ENCODE measurements at regions not wholly inside any gene's neighbourhood (a gene's known extent, or its start where the extent isn't known, plus 50 kb on each side); places are given as distances from the start of the nearest gene placed in this dataset.

DNA sequence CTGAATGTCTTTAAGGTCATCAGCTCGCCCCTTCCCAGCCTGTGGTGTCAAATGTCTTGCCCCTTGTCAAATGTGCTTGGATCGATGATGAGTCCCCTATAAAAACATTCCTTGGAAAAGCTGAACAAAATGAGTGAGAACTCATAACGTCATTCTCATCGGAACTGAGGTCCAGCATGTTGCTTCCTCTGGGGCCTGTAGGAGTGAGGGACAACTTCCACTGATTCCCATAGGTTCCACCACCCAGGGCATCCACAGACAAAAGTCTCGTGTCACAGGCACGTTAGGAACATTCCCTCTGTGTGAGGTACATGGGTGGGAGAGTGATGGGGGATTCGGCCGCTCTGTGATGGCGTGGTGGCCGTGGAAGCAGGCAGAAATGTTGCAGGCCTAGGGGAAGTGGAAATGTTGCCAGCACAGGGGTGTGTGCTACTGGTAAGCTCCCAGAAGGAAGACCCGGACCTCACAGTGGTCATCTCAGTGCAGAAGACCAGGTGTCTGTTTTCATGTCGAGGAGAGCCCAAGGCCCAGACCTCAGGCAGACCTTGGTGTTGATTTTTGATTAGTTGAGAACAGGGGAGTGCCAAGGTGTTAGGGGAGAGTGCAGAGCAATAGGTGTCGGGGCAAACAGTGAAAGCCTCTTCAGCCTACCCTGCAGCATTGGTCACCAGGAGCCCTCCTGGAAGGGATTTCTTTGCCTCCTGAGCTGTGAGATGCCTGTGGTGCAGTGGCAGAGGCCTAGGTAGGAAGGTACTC lies 96.8 kb downstream of the SNRPN start:
- DNase-seq: no peak

GRCh38 chr15:25052191-25052999 lies 97.6 kb downstream of the SNRPN start:
- DNase-seq: no peak

GRCh38 chr15:25053000-25053815 lies 98.4 kb downstream of the SNRPN start:
- DNase-seq: no peak

DNA sequence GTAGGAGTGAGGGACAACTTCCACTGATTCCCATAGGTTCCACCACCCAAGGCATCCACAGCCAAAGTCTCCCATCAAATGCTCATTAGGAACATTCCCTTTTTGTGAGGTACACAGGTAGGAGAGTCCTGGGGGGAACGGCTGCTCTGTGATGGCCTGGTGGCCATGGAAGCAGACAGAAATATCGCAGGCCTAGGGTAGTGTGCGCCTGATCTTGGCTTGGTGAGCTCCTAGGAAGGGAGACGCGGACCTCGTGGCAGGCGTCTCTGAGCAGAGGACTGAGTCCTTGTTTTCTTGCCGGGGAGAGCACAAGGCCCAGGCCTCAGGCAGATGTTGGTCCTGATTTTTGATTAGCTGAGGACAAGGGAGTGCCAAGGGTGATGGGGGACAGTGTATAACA lies 99.5 kb downstream of the SNRPN start:
- no peak for DNase-seq

- DNase-seq: no peak
Observed at GRCh38 chr15:25054943-25055342, 100.2 kb downstream of the SNRPN start.

GRCh38 chr15:25055356-25056068 lies 100.7 kb downstream of the SNRPN start:
- no peak for DNase-seq

DNA sequence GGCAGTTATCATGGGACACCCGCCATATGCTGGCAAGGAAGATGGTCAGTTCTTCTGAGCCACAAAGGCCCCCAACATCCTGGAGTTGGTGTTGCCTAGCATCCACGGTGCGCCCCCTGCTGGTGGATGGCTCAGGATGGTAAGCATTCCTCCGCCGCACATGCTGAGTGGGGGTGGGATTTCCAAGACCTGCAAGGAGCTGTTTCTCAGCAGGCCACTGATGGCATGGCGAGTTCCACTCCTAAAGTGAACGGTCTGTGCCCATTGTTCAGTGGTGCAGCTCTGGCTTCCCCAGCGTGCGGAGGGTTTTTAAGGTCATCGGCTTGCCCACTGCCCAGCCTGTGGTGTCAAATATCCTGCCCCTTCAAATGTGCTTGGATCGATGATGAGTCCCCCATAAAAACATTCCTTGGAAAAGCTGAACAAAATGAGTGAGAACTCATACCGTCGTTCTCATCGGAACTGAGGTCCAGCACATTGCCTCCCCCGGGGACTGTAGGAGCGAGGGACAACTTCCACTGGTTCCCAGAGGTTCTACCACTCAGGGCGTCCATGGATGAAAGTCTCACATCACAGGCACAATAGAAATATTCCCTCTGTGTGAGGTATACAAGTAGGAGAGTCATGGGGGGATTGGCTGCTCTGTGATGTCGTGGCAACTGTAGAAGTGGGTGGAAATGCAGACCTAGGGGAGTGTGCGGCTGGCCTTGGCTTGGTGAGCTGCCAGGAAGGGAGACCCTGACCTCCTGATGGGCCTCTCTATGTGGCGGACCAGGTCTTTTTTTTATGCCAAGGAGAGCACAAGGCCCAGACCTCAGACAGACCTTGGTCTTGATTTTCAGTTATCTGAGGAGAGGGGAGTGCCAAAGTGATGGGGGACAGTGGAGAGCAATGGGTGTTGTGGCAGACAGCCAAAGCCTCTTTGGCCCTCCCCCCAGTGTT lies 102.0 kb downstream of the SNRPN start:
- no peak for DNase-seq

GRCh38 chr15:25057574-25057973 lies 102.8 kb downstream of the SNRPN start:
- DNase-seq: no peak

DNA sequence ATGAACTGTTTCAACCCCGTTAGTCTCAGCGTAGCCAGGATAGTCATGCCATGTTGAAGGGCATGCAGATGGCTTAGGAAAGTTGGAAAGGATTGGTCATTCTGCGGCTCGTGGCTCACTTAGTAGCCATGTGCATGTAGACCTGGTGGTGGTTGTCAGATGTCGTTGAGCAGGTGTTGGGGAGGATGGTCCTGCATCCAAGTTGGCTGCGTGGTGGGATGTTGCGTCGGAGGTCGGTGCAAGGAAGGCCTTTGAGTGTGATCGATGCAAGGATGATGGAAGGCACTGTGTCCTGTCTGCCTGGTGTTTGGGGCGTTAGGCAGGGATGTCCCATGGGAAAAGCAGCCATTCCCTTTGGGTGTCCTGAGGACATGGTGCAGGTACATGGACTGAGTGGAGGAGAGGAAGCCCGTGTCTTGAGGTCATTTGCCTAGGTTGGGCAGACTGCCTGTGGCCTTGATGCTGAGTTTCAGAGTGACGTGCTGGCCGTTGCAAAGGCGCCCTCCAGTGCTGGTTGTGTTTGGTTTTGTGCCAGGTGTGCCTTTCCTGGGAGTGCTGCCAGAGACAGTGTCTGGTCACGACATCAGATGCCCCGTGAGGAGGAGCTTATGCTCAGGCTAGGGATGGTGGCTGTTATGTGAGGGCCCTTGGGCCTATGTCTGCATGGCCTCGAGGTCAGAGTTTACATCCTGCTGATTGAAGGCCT lies 103.4 kb downstream of the SNRPN start:
- DNase-seq: no peak

DNA sequence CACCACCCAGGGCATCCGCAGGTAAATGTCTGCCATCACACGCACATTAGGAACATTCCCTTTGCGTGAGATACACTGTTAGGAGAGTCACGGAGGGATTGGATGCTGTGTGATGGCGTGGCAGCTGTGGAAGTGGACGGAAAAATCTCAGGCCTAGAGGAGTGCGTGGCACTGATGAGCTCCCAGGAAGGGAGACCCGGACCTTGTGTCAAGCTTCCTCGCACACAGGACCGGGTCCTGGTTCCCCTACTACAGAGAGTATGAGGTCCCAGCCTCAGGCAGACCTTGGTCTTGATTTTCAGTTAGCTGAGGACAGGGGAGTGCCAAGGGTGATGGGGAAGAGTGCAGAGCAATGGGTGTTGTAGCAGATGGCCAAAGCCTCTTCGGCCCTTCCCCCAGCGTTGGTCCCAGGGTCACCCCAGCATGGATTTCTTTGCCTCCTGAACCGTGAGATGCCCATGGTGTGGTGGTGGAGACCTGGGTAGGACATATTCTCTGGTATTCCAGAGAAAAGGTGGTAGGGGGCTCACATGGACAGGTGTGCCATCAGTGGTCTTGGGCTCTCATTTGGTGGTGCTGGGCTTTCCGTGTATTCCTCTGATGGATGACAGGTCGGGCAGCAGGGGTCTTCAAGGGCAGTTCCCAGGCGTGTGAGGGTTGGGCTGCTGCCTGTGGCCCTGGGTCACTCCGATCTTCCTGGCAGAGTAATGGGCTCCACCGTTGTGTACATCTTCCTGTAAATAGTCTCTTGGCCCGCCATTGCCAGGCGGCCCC lies 105.1 kb downstream of the SNRPN start:
- DNase-seq: no peak

DNA sequence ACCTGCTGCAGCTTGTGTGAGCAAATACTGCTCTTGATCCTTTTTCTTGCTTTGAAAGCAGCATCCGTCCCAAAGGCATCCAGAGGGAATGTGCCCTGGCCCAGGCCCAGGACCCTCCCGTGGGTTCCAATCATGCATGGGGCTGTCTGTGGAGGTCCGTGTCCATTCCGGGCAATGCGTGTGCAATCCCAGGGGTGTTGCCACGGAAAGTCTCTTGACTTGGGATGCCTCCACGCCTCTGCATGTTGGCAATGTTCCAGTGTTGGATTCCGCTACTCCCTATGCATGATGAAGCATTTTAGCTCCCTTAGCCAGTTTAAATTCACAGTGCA lies 105.7 kb downstream of the SNRPN start:
- DNase-seq: no peak

GRCh38 chr15:25060996-25061620 lies 106.3 kb downstream of the SNRPN start:
- DNase-seq: no peak

DNA sequence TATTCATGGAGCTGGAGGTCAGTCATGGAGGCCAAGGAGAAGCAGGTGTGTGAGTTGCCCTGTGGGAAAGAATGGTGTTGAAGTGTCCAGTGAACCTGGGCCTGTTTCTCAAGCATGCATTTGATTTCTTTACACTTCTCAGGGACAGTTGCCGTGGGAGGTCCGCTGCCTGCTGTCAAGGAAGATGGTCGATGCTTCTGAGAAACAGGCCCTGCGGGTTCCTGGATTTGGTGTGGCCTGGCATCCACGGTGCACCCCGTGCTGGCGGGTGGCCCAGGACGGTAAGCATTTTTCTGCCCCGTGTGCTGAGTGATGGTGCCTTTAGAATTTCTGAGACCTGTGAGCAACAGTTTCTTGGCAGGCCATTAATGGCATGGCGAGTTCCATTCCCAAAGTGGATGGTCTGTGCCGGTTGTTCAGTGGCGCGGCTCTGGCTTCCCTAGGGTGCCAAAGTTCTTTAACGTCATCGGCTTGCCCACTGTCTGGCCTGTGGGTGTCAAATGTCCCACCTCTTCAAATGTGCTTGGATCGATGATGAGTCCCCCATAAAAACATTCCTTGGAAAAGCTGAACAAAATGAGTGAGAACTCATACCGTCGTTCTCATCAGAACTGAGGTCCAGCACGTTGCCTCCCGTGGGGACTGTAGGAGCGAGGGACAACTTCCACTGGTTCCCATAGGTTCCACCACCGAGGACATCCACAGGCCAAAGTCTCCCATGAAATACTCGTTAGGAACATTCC lies 107.2 kb downstream of the SNRPN start:
- no peak for DNase-seq

DNA sequence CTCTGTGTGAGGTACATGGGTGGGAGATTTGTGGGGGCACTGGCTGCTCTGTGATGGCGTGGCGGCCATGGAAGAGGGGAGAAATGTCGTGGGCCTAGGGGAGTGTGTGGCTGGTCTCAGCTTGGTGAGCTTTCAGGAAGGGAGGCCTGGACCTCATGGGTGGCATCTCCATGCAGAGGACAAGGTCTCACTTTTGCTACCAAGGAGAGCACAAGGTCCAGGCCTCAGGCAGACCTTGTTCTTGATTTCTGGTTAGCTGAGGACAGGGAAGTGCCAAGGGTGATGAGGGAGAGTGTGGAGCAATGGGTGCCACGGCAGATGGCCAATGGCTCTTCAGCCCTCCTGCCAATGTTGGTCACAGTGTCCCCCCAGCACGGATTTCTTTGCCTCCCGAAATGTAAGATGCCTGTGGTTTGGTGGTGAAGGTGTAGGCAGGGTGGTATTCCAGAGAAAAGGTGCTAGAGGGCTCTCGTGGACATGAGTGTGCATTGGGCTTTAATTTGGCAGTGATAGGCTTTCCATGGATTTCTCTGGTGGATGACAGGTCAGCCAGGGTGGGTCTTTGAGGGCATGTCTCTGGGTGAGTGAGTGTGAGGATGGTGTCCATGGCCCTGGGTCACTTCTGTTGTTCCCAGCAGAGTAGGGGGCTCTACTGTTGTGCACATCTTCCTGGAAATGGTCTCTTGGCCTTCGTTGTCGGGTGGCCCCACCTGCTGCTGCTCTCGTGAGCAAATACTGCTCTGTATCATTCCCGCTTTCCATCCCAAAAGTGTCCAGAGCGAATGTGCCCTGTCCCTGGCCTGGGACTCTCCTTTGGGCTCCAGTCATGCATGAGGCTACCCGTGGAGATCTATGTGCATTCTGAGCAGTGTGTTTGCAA lies 108.0 kb downstream of the SNRPN start:
- DNase-seq: no peak

DNA sequence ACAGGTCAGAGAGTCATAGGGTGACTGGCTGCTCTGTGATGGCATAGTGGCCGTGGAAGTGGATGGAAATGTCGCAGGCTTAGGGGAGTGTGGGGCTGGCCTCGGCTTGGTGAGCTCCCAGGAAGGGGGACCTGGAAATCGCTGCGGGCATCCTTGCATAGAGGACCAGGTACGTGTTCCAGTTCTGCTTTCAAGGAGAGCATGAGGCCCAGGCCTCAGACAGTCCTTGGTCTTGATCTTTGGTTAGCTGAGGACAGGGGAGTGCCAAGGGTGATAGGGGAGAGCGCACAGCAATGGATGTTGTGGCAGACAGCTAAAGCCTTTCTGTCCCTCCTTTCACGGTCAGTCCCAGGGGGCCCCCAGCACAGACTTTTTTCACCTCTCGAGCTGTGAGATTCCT lies 110.5 kb downstream of the SNRPN start:
- peak; percentile 23 for DNase-seq

DNA sequence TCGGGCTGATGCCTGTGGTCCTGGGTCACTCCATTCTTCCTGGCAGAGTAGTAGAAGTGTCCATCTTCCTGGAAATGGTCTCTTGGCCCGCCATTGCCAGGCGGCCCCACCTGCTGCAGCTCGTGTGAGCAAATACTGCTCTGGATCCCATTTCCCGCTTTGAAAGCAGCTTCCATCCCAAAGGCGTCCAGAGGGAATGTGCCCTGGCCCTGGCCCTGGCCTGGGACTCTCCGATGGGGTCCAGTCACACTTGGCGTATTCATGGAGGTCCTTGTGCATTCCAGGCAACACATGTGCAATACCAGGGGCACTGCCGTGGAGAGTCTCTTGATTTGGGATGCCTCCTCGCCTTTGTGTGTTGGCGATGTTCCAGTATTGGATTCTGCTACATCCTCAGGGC lies 111.1 kb downstream of the SNRPN start:
- DNase-seq: peak; percentile 7

GRCh38 chr15:25066708-25067107 lies 111.9 kb downstream of the SNRPN start:
- no peak for DNase-seq

DNA sequence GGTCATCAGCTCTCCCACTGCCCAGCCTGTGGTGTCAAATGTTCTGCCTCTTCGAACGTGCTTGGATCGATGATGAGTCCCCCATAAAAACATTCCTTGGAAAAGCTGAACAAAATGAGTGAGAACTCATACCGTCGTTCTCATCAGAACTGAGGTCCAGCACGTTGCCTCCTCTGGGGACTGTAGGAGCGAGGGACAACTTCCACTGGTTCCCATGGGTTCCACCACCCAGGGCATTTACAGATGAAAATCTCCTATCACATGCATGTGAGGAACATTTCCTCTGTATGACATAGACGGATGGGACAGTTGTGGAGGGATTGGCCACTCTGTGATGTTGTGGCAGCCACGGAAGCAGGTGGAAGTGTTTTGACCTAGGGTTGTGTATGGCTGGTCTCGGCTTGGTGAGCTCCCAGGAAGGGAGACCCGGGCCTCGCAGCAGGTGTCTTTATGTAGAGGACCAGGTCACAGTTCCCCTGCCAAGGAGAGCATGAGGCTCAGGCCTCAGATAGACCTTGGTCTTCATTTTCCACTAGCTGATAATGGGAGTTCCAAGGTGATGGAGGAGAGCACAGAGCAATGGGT lies 113.0 kb downstream of the SNRPN start:
- no peak for DNase-seq

Data from right forelimb (tissue), 1 donor.